Inflammatory macrophage treated with lipopolysaccharide for 1 hour (primary cell): ENCODE measurements at regions not wholly inside any gene's neighbourhood (a gene's known extent, or its start where the extent isn't known, plus 50 kb on each side); places are given as distances from the start of the nearest gene placed in this dataset.
"Not testable (repeated sequence)": the region's sequence is repeated elsewhere in the genome, so short reads cannot be mapped to it uniquely, and the experiment has no call there.

Source experiments
- DNase-seq, 2 donors: peaks; one replicate each; pipeline ENCODE4 v3.0.0-alpha.2; 2020 to 2022

GRCh38 chr17:30711626-30712507 is 112.6 kb downstream of the CRLF3 start:
- peak; percentile 29 to 51 for DNase-seq

GRCh38 chr17:30711176-30711575 is 113.3 kb downstream of the CRLF3 start:
- not testable (repeated sequence) for DNase-seq

GRCh38 chr17:30710276-30711088 is 114.0 kb downstream of the CRLF3 start:
- DNase-seq: not testable (repeated sequence)

DNA sequence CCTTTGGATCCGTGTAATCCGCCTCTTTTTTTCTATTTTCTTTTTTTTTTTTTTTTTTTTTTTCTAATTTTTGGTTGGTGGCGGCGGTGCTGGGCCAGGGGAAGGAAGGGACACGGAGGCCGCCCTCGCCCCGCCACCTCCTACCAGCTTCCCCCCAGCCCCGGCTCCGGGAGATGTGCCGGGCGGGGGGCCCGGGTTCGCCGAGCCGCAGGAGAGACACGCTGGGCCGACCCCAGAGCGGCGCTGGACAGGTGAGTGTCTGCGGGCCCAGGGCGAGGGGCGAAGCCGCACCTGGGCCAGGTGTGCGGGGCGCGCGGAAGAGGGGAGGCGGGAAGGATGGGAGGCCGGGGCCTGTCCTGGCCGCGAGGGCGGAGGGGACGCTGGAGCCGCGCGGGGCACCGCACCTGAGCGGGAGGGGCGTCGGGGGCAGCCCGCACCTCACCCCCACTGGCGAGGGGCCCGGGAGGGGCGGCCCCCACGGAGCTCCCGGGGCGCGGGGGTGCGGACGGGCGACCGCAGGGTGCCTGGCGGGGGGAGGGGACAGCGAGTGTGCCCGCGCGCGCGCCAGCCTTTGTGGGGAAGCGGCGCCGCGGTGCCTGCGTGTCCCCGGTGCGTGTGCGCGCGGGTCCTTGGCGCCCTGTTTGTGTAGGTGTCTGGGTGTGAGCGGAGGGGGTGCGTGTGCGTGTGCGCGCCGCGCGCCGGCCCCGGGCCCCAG is 114.8 kb downstream of the CRLF3 start:
- peak in 1 of 2 donors; percentile 14 for DNase-seq

GRCh38 chr17:30709096-30709495 is 115.4 kb downstream of the CRLF3 start:
- DNase-seq: not testable (repeated sequence)

- DNase-seq: peak; percentile 48 to 63
Observed at GRCh38 chr17:30708241-30709078, 116.0 kb downstream of the CRLF3 start.

GRCh38 chr17:30707724-30708240 is 116.7 kb downstream of the CRLF3 start:
- peak in 1 of 2 donors; percentile 41 for DNase-seq

DNA sequence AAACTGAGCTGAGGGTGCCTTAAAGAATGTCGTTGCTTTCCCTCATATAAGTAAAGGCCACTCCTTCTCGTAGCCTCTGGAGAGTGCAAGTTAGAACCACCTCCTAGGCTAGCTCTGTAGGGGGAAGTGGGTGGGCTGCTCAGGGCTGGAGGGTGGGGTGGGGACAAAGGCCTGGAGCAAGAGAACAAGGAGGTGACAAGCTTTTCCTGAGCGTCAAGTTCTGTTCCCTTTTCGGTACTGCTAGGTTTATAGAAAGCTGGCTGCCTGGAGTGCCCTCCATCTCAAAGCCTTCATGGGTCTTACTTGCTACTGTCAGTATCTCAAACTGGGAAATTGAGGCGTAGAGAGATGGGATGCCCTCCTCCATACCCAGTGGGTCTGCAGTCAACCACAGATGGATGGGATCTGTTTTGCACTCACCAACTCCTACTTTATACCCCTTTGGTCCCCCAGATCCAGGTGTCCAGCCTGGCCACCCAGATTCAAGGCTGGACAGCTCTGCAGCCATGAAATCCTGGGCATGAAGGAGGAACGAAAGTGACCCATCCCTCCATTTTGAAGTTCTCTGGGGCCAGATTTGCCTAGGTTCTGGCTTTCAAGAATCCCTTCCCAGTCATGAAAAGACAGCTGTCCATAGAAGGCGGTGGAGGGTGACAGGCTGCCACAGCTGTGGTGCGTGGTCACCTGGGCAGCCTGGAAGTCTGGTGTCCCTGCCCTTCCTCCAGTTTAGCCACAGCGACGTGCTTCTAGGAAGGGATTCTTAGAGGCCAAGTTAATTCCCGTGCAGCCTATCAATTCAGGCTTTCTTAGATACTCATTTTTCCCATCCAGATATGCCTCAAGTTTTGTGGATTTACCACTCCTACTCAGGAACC is 117.8 kb downstream of the CRLF3 start:
- not testable (repeated sequence) for DNase-seq

GRCh38 chr17:30706004-30706403 is 118.5 kb downstream of the CRLF3 start:
- not testable (repeated sequence) for DNase-seq

DNA sequence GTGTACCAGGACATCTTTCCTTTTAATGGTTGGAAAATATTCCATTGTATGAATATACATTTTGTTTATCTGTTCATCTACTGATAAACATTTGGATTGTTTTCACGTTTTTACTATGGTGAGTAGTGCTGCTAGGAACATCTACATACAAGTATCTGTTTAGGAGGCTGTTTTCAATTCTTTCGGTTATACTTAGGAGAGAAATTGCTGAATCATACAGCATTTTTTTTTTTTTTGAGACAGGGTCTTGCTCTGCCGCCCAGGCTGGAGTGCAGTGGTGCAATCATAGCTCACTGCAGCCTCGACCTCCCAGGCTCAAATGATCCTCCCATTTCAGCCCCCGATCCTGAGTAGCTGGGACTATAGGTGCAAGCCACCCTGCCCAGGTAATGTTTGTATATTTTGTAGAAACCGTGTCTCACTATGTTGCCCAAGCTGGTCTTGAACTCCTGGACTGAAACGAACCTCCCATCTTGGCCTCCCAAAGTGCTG is 122.9 kb downstream of the CRLF3 start:
- no peak for DNase-seq

DNA sequence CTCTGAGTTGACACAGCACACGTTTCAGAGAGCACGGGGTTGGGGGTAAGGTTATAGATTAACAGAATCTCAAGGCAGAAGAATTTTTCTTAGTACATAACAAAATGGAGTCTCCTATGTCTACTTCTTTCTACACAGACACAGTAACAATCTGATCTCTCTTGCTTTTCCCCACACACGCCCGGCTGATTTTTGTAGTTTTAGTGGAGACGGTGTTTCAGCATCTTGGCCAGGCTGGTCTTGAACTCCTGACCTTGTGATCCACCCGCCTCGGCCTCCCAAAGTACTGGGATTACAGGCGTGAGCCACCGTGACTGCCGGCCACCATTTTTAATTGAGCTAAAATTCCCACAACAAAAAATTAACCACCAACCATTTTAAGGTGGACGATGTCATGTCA is 123.7 kb downstream of the CRLF3 start:
- DNase-seq: not testable (repeated sequence)

- peak; percentile 39 to 76 for DNase-seq
Observed at GRCh38 chr17:30697619-30698460, 126.7 kb downstream of the CRLF3 start.

GRCh38 chr17:30696234-30696633 is 128.3 kb downstream of the CRLF3 start:
- peak; percentile 30 to 36 for DNase-seq

GRCh38 chr17:30695265-30695811 is 129.2 kb downstream of the CRLF3 start:
- not testable (repeated sequence) for DNase-seq

DNA sequence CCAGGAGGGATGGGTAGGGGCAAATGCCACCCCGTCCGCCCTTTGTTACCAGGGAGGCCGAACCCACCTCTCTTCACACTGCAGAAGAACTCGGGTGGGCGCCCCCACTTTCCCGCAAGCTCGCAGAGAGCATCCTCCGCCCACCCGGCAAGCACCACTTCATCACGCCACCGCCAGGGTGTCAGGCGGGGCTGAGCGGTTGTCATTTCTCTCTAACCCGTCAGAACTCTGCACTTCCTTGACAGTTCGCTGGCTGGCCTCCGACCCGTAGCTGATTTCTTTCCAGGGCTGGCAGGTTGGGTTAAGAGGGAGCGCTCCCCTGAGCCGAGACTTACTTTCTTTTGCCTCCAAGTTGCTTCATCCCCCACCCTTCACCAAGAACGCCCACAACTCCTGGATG is 130.7 kb downstream of the CRLF3 start:
- DNase-seq: peak; percentile 33 to 55

- DNase-seq: not testable (repeated sequence)
Observed at GRCh38 chr17:30689266-30690000, 135.1 kb downstream of the CRLF3 start.

DNA sequence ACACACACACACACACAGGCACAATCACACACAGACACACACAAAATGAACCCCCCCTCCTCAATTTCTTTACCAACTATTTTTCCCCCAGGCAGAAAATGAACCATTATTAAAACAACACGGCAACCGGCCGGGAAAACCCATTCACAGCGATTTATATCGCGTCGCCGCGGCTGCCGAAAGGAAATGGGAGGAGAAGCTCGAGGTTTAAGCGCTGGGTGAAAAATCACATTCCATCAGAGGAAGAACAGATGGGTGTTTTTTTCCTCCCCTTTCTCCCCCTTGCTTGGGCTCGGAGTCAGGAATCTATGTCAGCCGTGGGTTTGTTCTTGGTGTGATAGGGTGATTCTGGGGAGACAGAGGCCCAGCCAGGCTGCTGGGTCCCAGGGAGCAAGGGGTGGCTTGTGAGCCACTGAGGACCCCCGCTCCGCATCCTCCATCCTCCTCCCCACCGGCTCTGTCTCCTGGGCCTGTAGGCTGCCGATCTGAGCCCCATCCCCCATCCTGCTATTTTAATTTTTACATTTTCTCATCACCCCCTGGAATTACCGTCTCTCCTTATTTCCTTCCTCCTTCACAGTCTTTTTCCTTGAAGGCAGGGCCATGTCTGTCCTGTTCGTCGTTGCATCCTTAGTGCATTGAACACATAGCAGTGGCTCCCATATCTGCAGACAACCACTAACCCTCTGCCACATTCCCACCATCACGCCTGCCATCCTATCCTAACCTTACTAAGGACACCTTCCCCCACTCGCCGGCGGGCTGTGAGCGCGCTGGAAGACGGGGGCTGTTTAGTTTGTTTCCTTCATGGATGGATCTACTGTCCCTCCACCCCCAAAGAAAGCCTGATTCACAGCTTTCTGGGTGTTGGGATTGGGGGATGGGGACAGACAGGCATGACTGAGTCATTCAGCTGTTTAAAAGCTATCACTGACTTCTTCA is 137.7 kb downstream of the CRLF3 start:
- not testable (repeated sequence) for DNase-seq
